H7 (cell line): ENCODE measurements at regions not wholly inside any gene's neighbourhood (a gene's known extent, or its start where the extent isn't known, plus 50 kb on each side); places are given as distances from the start of the nearest gene placed in this dataset.

Source experiments
- DNase-seq: peaks from one replicate; pipeline ENCODE4 v3.0.0; 2012
- H3K27me3 ChIP-seq: 2 replicates; pipeline ENCODE4 v1.6.0; 2011; ENCODE audit warnings: mild to moderate bottlenecking, low read length; ENCODE audit not compliant: control insufficient read depth, insufficient read depth
- H3K36me3 ChIP-seq: replicated peaks from 2 replicates; pipeline ENCODE4 v1.5.1; 2011; ENCODE audit warnings: low read length; ENCODE audit not compliant: control insufficient read depth, insufficient read depth
- H3K4me3 ChIP-seq: 2 replicates; pipeline ENCODE4 v1.5.1; 2011; ENCODE audit warnings: low read depth, mild to moderate bottlenecking, control low read depth, low read length, moderate library complexity; ENCODE audit not compliant: insufficient read depth

- Histone ChIP-seq H3K36me3 (no peaks in the 10 kb centered on the region), H3K27me3 (no peaks in the 10 kb centered on the region), H3K4me3 (no peak overlapping the region)
- DNase-seq = peak; percentile 39
Observed at GRCh38 chr1:218494449-218494852, 149.3 kb downstream of the TGFB2 start.

- H3K36me3 ChIP-seq = no peaks in the 10 kb centered on the region
- H3K4me3 ChIP-seq = no peak overlapping the region
- DNase-seq = no peak
- H3K27me3 ChIP-seq = no peaks in the 10 kb centered on the region
Observed at GRCh38 chr1:218495931-218496330, 150.8 kb downstream of the TGFB2 start.

- Histone ChIP-seq H3K4me3 (no peak overlapping the region), H3K27me3 (no peaks in the 10 kb centered on the region), H3K36me3 (no peaks in the 10 kb centered on the region)
- DNase-seq = no peak
Observed at GRCh38 chr1:218496561-218496960, 151.4 kb downstream of the TGFB2 start.

GRCh38 chr1:218498056-218498938 lies 153.2 kb downstream of the TGFB2 start:
- Histone ChIP-seq H3K27me3 (no peaks in the 10 kb centered on the region), H3K4me3 (no peak overlapping the region), H3K36me3 (no peaks in the 10 kb centered on the region)
- DNase-seq = no peak

GRCh38 chr1:218499011-218499691 lies 154.0 kb downstream of the TGFB2 start:
- no peak overlapping the region for H3K4me3 ChIP-seq
- no peaks in the 10 kb centered on the region for H3K27me3 ChIP-seq
- DNase-seq = no peak
- no peaks in the 10 kb centered on the region for H3K36me3 ChIP-seq

GRCh38 chr1:218499911-218500310 lies 154.8 kb downstream of the TGFB2 start:
- no peak for DNase-seq
- no peaks in the 10 kb centered on the region for H3K27me3 ChIP-seq
- no peak overlapping the region for H3K4me3 ChIP-seq

GRCh38 chr1:218501161-218501560 lies 156.0 kb downstream of the TGFB2 start:
- Histone ChIP-seq H3K4me3 (no peak overlapping the region), H3K36me3 (no peaks in the 10 kb centered on the region), H3K27me3 (no peaks in the 10 kb centered on the region)
- DNase-seq = no peak

More at GRCh38 chr1:218499911-218500310, 154.8 kb downstream of the TGFB2 start:
- H3K36me3 ChIP-seq = no peaks in the 10 kb centered on the region

- H3K27me3 ChIP-seq = no peaks in the 10 kb centered on the region
- no peaks in the 10 kb centered on the region for H3K36me3 ChIP-seq
- H3K4me3 ChIP-seq = no peak overlapping the region
- no peak for DNase-seq
Observed at GRCh38 chr1:218502383-218502782, 157.2 kb downstream of the TGFB2 start.

GRCh38 chr1:218503102-218503501 lies 158.0 kb downstream of the TGFB2 start:
- no peak for DNase-seq
- no peak overlapping the region for H3K4me3 ChIP-seq
- H3K36me3 ChIP-seq = no peaks in the 10 kb centered on the region
- H3K27me3 ChIP-seq = no peaks in the 10 kb centered on the region

- no peaks in the 10 kb centered on the region for H3K27me3 ChIP-seq
- H3K4me3 ChIP-seq = no peak overlapping the region
- no peak for DNase-seq
- no peaks in the 10 kb centered on the region for H3K36me3 ChIP-seq
Observed at GRCh38 chr1:218507355-218508002, 162.3 kb downstream of the TGFB2 start.

GRCh38 chr1:218510153-218510772 lies 165.1 kb downstream of the TGFB2 start:
- DNase-seq = no peak
- Histone ChIP-seq H3K4me3 (no peak overlapping the region), H3K36me3 (no peaks in the 10 kb centered on the region), H3K27me3 (no peaks in the 10 kb centered on the region)

GRCh38 chr1:218513328-218513727 lies 168.2 kb downstream of the TGFB2 start:
- Histone ChIP-seq H3K27me3 (no peaks in the 10 kb centered on the region), H3K4me3 (no peak overlapping the region), H3K36me3 (no peaks in the 10 kb centered on the region)
- no peak for DNase-seq

- Histone ChIP-seq H3K27me3 (no peaks in the 10 kb centered on the region), H3K36me3 (no peaks in the 10 kb centered on the region), H3K4me3 (no peak overlapping the region)
- no peak for DNase-seq
Observed at GRCh38 chr1:218514689-218515088, 169.6 kb downstream of the TGFB2 start.

- Histone ChIP-seq H3K36me3 (no peaks in the 10 kb centered on the region), H3K27me3 (no peaks in the 10 kb centered on the region), H3K4me3 (no peak overlapping the region)
- no peak for DNase-seq
Observed at GRCh38 chr1:218516526-218516925, 171.4 kb downstream of the TGFB2 start.
